ENCODE measurements at regions not wholly inside any gene's neighbourhood (a gene's known extent, or its start where the extent isn't known, plus 50 kb on each side); places are given as distances from the start of the nearest gene placed in this dataset.
A peak's percentile ranks its signal among the peaks of the same experiment; 100 is the strongest.

DNA sequence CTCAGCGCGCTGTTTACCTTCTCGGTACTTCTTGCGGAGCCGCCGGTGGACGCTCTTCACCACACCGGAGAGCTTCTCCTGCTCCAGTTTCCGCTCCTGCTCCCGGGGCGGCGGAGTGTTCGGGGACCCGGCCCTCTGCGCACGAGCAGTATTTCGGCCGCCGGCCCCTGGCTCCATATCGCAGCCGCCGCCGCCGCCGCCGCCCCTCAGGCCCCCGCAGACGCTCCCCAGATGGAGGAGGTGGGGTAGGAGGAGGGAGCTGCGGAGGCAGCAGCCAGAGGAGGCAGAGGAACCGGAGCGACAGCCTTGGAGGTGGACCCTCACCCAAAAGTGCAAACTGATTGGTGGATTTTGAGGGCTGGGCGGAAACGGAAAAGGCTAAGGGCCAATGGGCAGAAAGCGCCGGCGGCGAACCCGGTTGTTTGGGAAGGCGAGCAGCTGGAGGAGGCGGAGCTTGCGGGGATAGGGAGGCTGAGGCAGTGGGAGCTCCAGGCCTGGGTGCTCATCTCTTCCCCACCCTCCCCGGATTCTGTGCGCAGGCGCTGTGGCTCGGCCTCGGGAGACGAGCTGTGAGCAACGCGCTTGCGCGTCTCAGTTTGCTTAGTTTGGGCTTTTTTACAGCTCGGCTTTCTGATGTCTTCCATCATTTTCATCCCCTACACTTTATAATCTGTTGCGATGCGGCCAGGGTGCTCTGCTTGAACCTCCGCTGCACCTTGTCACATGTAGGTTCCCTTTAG lies 146.9 kb downstream of the GPR85 start:
- H3K27me3 ChIP-seq: no peaks in the 10 kb centered on the region

GRCh38 chr7:112938863-112939573 lies 147.6 kb downstream of the GPR85 start:
- Histone ChIP-seq H3K4me1 (peaks cover 11 to 33% of the 10 kb centered on the region in 2 donors), H3K27ac (peak overlapping the region; percentile 73 to 74), H3K36me3 (no peaks in the 10 kb centered on the region), H3K4me3 (peak overlapping the region; percentile 80 to 94), H3K9me3 (no peaks in the 10 kb centered on the region), H3K27me3 (no peaks in the 10 kb centered on the region)
- ATAC-seq (peak; percentile 29), DNase-seq (peak; percentile 39 to 64 (median 48))
- intact Hi-C loops (cut with DNase I): no loop called here
- TF ChIP-seq CTCF (IDR thresholded peaks at IDR 0.05): no peak

More for the DNA sequence above, 146.9 kb downstream of the GPR85 start:
- TF ChIP-seq CTCF (IDR thresholded peaks at IDR 0.05): no peak
- Histone ChIP-seq H3K4me3 (peak overlapping the region; percentile 80 to 94), H3K9me3 (no peaks in the 10 kb centered on the region), H3K4me1 (peaks cover 11 to 33% of the 10 kb centered on the region in 2 donors), H3K36me3 (no peaks in the 10 kb centered on the region), H3K27ac (peak overlapping the region; percentile 73 to 86)
- intact Hi-C loops (cut with DNase I): no loop called here
- ATAC-seq: peak; percentile 98
- peak; percentile 100 for DNase-seq

- ATAC-seq: no peak
- intact Hi-C loops (cut with DNase I): no loop called here
Measured at GRCh38 chr7:112937651-112938415, 147.6 kb upstream of the TMEM168 start.

GRCh38 chr7:112933598-112933997 lies 143.4 kb upstream of the TMEM168 start:
- DNase-seq (no peak), ATAC-seq (no peak)
- intact Hi-C loops (cut with DNase I): no loop called here
- no peaks in the 10 kb centered on the region for H3K36me3 ChIP-seq
- H3K4me3 ChIP-seq: no peak overlapping the region
- no peaks in the 10 kb centered on the region for H3K9me3 ChIP-seq
- H3K27me3 ChIP-seq: no peaks in the 10 kb centered on the region
- H3K27ac ChIP-seq: no peak overlapping the region
- peaks cover 8 to 55% of the 10 kb centered on the region in 2 donors for H3K4me1 ChIP-seq
- no peak for TF ChIP-seq CTCF (IDR thresholded peaks at IDR 0.05)

More at GRCh38 chr7:112937651-112938415, 147.6 kb upstream of the TMEM168 start:
- no peaks in the 10 kb centered on the region for H3K27me3 ChIP-seq
- peak overlapping the region in 1 of 2 donors; percentile 94 for H3K4me3 ChIP-seq
- H3K4me1 ChIP-seq: peaks cover 11 to 33% of the 10 kb centered on the region in 2 donors
- DNase-seq: peak in 1 of 4 donors; percentile 20
- H3K27ac ChIP-seq: no peak overlapping the region
- no peaks in the 10 kb centered on the region for H3K9me3 ChIP-seq
- no peaks in the 10 kb centered on the region for H3K36me3 ChIP-seq
- no peak for TF ChIP-seq CTCF (IDR thresholded peaks at IDR 0.05)
